DLD1 (cell line): ENCODE measurements at regions not wholly inside any gene's neighbourhood (a gene's known extent, or its start where the extent isn't known, plus 50 kb on each side); places are given as distances from the start of the nearest gene placed in this dataset.

ENCODE experiments used
- in situ Hi-C: cut with HindIII; loops from 2 replicates; pipeline ENCODE4 v1.10.0; 2017; ENCODE audit warnings: low sequenced_read_pairs

DNA sequence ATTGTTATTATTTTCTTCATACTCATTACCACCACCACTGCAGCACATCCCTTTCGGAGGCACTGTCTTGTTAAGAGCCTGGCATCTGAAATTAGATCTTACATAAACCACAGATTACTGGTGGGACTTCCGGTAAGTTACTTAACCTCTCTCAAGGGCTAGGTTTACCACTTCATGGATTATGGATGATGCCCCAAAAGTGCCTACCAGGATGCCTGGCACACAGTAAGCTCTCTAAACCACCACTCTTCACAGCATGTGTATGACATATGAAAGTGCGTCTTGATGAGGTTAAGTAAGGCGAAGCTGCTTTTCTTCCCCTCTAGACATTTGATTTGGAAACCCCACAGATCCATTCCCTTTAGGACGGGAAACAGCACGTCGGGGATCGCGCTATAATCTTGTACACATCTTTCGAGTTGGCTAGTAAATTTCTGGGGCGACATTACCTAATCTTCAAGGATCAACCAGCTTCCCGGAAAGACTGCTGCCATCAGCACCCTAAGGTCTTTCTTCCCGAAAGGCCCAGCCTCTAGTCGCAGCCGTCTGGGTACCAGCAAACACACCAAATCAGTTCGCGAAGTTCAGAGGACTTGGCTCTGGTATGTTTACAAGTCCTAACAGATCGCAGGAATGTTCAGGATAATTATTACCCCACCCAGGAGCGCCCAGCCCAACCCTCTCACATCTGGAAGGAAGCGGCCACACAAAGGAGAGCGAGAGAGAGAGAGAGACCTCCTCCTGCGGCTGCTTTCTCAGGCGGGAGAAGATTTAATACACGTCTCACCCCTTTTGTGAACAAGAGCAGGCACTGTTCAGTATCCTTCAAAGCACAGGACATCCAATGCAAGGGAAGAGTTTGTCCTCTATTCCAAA, 155.1 kb upstream of the FRMD4B start:
- in situ Hi-C loops = no loop called here

DNA sequence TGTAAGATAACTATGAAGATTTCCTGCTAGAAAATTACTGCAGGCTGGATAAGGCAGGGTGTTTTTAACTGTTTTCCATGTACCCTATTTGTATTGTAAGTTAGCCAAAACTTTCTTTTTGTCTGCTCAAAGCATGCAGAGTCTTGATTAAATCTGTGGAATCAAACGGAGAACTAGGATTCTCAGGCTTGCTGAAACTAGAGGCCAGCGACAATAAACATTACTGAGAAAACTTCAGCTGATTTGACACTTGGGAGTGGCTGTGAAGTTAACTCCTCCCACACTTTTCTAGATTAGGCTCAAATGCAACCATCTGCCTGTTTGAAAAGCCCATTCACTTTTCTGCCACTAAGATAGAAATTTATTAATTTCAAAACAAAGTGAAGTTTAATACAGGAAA, 153.2 kb upstream of the FRMD4B start:
- in situ Hi-C loops = no loop called here

DNA sequence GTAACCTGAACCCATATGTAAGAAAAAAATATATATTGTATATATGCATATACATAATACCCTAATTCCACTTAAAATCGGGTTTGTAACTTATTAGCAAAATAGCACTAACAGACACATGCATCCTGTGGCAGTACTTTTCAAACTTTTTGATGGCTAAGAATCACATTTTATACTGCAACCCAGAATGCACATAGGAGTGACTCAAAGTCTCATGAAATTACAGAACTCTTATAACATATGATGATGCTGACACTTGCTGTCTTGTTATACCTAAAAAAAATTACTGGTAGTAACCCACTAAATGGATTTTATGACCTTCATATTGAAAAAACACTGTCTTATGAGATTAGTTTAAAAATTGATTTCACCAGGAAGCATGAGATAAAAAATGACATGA, 152.4 kb upstream of the FRMD4B start:
- in situ Hi-C loops = no loop called here

DNA sequence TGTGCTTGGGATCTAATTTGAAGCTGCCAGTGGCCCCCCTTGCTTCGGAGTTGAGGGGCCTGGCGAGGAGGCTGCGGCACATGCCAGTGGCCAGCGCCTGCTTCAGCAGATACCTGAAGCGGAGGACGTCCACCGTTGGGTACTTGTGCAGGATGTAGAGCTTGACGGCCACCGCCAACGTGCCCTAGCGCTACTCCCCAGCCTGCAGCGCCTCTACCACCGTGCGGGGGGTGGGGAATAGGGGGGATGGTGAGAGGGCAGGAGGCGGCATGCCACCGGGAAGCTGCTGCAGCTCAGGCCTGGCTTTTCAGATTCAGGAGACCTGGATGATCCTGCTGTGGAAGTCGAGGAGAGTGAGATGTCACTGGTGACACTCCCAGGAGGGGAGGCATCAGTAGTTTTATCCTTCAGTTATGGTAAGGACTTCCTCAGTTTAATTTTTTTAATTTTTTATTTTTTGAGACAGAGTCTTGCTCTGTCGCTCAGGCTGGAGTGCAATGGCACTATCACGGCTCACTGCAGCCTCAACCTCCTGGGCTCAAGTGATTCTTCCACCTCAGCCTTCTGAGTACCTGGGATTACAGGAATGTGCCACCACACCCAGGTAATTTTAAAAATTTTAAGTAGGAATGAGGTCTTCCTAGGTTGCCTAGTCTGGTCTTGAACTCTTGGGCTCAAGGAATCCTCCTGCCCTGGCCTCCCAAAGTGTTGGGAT, 150.6 kb upstream of the FRMD4B start:
- in situ Hi-C loops = no loop called here

DNA sequence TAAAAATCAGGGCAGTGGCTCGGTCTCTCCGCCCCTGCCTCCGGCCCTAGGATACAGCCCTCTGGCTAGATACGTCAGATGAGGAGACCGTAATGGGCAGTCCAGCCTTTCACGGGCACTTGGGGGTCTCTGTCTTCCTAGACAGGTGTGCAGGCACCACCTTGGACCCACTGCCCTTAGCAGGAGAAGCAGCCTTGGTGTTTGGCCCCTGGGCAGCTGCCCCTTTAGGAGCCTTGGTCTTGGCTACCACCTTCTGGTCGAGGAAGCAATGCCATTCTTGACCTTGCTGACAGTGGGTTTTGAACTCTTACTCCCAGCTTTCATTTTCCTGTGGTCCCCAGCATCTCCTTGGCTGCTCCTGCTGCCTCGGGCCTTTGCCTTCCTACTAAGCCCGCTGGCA, 149.7 kb upstream of the FRMD4B start:
- in situ Hi-C loops = no loop called here

DNA sequence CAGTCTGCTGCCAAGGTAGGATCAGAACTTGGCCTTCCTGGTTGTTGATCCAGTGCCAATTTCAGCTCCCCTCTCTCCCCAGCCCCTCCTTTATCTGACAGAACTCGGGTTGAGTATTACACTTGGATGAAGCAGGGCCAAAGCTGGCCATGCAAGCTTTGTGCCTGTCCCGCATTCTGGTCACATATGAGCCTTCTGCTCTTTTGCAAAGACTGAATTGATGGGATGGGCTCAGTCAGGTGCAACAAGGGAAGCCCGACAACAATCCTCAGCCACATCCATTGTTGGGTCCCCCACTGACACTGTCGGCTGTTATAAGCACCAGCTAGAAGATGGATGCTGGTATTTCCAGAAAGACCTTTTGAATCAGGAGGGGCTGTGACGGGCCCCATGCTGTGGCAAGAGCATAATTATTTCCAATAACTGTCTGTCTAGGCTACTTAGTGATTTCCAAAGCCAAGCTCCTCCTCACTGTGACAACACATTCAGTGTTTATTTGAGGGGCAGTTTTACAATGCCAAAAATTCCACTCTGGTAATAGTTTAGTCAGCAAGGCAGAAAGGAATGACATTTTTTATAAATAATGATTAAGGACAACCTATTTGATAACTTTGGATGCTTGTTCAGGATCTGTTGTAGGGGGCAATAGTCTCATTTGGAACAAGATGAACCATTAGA, 146.8 kb upstream of the FRMD4B start:
- in situ Hi-C loops = no loop called here

DNA sequence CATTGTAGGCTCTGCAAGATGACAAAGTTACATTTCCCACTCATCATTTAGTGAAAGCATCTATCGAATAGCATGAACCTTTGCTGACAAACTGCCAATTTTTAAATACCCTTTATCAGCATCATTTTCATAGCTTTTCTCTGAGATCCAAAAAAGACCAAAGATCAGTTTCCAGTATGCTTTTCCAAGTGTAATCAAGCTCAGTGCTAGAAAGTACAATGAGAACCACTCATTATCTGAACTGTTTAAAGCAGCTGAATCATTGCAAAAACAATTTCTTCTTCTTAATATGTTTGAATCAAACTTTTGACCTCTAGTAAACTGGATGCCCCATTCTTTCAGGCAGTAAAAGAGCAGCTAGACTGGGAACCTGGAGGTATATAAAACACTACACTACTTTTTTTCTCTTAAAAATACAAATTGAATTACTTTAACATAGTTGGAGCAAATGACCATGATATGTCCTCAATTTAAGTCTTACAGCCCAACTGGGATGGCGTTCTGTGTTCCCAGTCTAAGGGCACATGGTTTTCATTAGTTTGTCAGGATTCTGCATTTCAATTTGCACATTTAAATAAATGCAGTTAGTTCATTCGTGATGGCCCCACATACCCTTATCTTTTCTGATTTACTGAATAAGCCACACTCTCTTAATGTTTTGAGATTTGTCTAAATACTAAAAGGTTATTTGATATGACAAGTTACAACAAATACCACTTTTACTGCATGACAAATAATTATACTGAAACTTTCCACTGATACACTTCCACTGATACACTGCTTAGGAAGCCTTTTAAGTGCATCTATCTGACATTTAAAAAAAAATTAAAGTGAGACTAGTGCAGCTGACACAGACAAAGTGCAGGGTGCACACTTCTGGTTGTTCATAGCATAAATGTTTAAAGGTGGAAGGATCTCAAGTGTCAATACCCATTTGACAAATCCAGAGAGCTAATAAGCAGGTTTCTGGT, 146.0 kb upstream of the FRMD4B start:
- in situ Hi-C loops = no loop called here

DNA sequence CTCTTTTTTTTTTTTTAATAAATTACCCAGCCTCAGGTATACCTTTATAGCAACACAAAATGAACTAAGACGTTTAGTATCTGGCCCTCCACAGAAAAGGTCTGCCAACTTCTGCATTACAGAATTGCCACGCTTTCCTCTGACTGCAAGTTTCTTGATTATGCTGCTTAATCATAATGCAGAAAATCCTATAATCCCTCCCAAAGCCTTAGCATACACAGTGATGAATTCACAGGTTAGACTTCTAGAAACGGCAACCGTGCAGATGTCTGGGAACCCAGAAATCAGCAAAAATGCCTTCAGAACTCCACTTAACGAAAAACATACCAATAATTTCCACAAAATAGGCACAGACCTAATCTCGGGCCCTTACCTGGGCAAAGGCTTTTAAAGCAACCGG, 144.7 kb upstream of the FRMD4B start:
- in situ Hi-C loops = no loop called here

DNA sequence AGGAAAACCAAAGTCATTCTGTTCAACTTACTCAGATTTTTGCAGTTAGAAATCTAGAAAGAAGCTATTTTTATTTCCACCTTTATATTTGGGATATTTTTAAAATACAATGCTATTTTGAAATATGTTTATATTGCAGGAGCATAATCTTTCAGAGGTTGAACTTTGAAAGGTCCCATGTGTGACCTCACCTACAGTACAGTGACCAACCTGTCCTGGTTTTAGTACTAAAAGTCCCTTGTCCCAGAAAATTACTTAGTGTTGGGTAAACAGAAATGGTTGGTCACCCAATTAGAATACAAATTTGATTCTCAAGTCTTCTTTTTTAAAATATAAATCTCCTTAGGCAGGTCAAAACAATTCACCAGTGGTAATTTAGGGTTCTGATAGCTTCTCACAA, 141.6 kb upstream of the FRMD4B start:
- in situ Hi-C loops = no loop called here

DNA sequence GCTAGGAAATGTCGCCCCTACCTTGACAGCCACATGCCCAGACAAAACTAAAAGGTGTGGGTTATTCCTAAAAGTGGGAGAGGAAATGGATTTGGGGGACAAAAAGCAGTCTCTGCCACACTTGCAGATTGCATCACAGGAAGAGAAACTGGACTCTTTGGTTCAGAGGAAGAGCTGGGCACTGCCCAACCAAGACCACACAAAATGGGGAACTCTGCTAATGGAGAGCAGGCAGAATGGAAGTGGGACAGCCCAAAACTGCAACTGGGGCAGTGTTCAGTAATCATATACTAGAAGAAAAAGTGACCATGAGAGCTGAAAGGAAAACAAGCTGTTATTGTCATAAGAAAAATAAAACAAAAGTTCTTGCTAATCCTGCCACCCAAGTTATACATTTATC, 138.9 kb upstream of the FRMD4B start:
- in situ Hi-C loops = no loop called here

DNA sequence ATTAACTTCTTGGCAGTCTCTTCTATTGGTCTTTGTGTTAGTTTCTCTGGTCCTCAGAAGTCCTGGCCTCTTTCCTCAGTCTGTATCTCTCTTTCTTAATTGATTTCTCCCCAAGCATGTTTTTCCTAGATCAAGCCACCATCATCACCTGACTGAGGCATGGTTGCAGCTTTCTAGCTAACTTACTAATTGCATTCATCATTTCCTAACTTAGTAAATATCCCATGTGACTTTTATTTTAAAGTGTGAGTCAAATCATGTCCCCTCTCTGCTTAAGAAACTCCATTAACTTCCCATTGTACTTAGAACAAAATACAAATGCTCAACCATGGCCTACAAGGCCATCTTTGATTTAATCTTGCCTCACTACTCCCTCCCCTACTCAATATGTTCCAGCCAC, 135.4 kb upstream of the FRMD4B start:
- in situ Hi-C loops = no loop called here

DNA sequence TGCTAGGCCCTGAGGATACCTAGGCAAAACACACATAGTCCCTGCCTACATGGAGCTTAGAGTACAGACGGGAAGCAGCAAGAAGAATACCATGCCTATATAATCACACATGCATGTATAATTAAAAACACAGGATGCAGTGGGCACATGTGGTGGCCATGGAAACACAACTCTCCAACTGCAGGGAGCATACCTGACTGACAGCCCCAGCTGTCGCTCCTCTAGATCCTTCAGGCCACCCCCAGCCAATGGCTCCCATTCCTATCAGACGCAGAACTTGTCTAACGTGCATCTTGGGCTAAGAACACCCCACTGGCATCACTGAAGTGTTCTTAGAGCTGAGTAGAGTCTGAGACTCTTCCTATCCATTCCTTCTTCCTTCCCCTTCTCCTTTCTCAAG, 125.5 kb upstream of the FRMD4B start:
- in situ Hi-C loops = no loop called here

DNA sequence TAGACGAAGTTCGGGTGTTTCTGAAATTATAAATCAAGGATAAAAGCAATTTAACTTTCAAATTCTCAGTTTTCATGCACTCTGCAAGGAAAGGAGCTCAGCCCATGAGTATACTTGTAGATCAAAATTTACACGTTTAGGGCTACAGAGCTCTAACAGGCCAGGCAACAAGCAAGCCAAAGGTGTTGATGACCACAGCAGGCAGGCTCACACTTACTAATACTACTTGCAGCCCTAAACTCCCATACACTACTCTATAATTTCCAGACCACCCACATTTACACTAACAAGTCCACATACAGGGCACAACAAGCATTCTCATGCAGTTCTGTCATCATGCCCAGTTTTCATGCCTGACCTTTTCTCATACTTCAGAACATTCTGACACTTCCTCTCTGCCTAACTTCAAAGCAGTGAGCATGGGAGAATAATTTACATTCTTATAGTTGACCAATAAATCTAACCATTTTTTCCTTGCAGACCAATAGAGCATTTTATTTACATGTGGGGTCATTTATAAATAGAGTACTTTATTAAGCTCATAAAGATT, 124.7 kb upstream of the FRMD4B start:
- in situ Hi-C loops = no loop called here

DNA sequence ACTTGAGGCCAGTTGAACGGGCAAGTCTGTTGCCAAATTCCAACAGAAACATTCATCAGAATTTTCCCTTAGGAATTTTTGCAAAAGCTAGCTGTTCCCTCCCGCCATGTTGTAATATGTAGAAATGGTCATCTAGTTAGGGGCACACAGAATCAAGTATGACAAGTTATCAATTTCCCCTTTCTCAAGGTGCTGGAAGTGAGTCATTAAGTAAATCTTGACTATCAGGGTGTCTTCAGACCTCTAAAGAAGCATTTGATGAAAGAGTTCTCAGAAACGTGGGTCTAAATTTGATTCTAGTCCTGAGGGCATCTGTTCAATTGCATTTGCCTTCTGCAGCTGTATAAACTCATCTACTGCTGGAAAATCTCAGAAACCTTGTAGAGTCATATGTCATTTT, 123.4 kb upstream of the FRMD4B start:
- in situ Hi-C loops = no loop called here

DNA sequence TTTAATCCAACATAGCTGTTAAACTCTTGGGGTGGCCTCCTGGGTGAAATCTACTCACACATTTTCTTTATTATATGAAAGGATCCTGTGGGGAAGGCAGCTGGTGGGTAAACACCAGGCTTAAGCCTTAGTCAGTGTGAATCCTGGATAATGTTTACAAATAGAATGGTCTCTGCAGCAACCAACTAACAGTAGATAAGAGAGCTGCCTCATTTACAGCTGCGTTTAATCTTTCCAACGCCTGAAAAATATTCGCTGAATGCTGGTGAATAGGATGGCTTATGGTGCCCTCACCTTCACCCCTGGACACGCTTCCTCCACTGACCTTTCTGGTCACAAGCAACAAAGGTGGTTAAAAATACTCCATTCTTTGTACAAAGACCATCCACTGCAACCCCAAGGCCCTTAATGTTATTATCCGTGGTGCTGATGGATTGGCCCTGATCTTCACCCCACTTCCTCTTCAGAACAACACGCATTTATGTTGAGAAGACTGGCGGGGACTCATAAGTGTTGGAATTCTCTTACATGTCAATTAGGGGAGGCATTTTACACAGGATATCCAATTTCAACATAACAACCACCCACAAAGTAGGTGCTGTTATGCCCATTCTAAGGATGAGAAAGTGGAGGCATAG, 120.0 kb upstream of the FRMD4B start:
- in situ Hi-C loops = no loop called here

DNA sequence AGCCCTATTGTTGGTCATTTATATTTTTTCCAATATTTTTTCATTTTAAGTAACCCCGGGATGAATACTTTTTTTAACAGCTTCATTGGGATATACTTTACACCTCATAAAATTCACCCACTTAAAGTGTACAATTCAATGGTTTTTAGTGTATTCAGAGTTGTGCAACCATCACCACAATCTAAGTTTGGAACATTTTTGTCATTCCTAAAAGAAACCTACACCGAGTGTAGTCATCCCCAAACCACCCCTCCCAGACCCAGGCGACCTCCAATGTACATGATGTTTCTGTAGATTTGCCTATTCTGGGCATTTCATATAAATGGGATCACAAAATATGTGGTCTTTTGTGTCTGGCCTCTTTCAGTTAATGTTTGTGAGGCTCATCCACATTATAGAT, 118.3 kb upstream of the FRMD4B start:
- in situ Hi-C loops = no loop called here

DNA sequence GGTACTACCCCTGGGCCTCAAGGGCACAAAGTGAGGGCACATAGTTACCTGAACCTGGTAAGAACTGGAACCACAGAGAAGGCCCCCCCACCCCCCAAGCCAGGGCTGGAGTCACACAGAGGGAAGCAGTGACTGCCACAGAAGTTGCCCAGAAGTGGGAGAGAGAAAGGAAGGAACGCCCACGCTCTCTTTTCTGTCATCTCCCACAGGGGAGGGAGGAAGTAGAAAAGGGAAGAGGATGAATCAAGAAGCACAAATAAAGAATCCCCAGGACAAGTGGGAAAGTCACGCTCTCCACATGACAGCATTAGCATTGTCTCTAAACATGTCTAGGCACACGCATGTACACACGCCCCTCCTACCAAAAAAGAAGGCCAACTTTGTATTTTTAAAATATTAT, 114.7 kb upstream of the FRMD4B start:
- in situ Hi-C loops = no loop called here

DNA sequence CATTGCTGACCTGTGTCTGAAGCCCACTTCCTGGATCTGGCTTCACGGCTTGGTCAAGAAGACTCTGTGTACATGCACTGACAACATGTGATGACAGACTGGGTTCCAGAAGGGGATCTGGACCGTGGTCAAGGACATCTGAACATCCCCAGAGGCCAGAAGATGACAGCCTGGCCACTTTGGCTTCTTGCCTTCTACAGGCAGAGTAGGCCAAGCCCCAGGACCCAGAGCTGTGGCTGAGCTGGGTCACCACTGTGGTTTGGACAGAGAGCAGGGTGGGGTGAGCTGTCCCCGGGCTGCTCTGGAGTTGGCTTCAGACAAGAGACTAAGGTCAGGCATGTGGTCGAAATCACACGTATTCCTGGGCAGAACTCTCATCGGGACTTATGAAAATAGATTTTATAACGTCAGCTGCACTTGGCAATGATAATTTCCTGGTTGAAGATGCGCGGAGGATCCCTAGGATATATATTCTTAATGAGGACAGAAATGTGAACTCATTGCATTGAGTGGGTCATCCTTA, 114.1 kb upstream of the FRMD4B start:
- in situ Hi-C loops = loop anchor here (10.0 kb wide), 1 partner anchor 55 kb away; no protein-coding TSS in a partner anchor

DNA sequence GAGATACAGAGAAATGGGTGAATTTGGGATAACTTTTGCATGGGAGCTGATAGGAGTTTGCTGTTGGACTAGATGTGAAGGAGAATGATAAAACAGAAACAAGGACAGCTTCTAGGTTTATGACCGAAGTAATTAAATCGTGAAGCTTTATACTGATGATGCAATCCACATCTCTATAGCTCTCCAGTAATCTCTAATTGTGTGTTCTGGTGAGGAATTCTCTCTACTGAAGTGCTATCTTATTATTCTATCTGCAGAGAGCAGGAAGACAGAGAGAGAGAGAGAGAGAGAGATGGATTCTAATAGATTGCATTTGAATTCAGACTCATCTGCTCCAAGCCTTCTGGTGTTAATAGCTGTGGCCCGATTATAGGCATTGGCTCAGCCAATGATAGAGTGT, 113.5 kb upstream of the FRMD4B start:
- in situ Hi-C loops = loop anchor here (10.0 kb wide), 1 partner anchor 55 kb away; no protein-coding TSS in a partner anchor
